Neuronal stem cell (in vitro differentiated cells): ENCODE measurements at regions not wholly inside any gene's neighbourhood (a gene's known extent, or its start where the extent isn't known, plus 50 kb on each side); places are given as distances from the start of the nearest gene placed in this dataset.
A peak's percentile ranks its signal among the peaks of the same experiment; 100 is the strongest.

Experiments used
- DNase-seq: peaks from one replicate; pipeline ENCODE4 v3.0.0-alpha.2; 2013; ENCODE audit warnings: low spot score
- H2AFZ ChIP-seq: one replicate; pipeline ENCODE4 v1.6.1; 2013; ENCODE audit warnings: mild to moderate bottlenecking, low read length, inconsistent platforms
- H2AK5ac ChIP-seq: 2 replicates; pipeline ENCODE4 v1.6.1; 2013; ENCODE audit warnings: low read depth, mild to moderate bottlenecking, inconsistent platforms, low read length, moderate library complexity, mixed read lengths
- H2BK120ac ChIP-seq: 2 replicates; pipeline ENCODE4 v1.6.1; 2013; ENCODE audit warnings: low read depth, mild to moderate bottlenecking, inconsistent platforms, low read length, moderate library complexity, mixed read lengths
- H2BK12ac ChIP-seq: one replicate; pipeline ENCODE4 v1.6.1; 2013; ENCODE audit warnings: low read length, inconsistent platforms
- H2BK15ac ChIP-seq: 2 replicates; pipeline ENCODE4 v1.6.1; 2013; ENCODE audit warnings: mild to moderate bottlenecking, low read length, inconsistent platforms, mixed read lengths
- H2BK5ac ChIP-seq: one replicate; pipeline ENCODE4 v1.6.1; 2013; ENCODE audit warnings: inconsistent platforms, mild to moderate bottlenecking, low read length, moderate library complexity
- H3K14ac ChIP-seq: one replicate; pipeline ENCODE4 v1.6.1; 2013; ENCODE audit warnings: low read length, inconsistent platforms
- H3K18ac ChIP-seq: 2 replicates; pipeline ENCODE4 v1.6.1; 2013; ENCODE audit warnings: low read length, inconsistent platforms
- H3K23ac ChIP-seq: 2 replicates; pipeline ENCODE4 v1.6.1; 2013; ENCODE audit warnings: low read depth, mild to moderate bottlenecking, mixed read lengths, low read length, inconsistent platforms; ENCODE audit not compliant: poor library complexity
- H3K27ac ChIP-seq: replicated peaks from 3 replicates; pipeline ENCODE4 v1.5.1; 2013; ENCODE audit warnings: low read length, inconsistent platforms
- H3K27me3 ChIP-seq, 3 experiments: 2 replicates each; pipeline ENCODE4 v1.6.1; 2013; ENCODE audit warnings: low read length in 3 of 3, mild to moderate bottlenecking in 2 of 3, inconsistent platforms in 1 of 3, low read depth in 1 of 3, mixed read lengths in 1 of 3, moderate library complexity in 1 of 3; ENCODE audit not compliant: control insufficient read depth in 3 of 3, insufficient read depth in 3 of 3
- H3K36me3 ChIP-seq, 2 donors: replicated peaks in 1 of 2; 2 replicates each; pipeline ENCODE4 v1.6.1; 2013; ENCODE audit warnings: low read length in 2 of 2; ENCODE audit not compliant: control insufficient read depth in 2 of 2, insufficient read depth in 2 of 2
- H3K4ac ChIP-seq: 2 replicates; pipeline ENCODE4 v1.6.1; 2013; ENCODE audit warnings: inconsistent platforms, mild to moderate bottlenecking, low read length, moderate library complexity
- H3K4me1 ChIP-seq, 2 donors: 1 replicate in 1 of 2; 2 replicates in 1 of 2; pipeline ENCODE4 v1.6.1; 2013; ENCODE audit warnings: low read length in 2 of 2, low read depth in 1 of 2; ENCODE audit not compliant: control insufficient read depth in 2 of 2, insufficient read depth in 1 of 2
- H3K4me2 ChIP-seq: one replicate; pipeline ENCODE4 v1.6.1; 2013; ENCODE audit warnings: mild to moderate bottlenecking, low read length, inconsistent platforms; ENCODE audit not compliant: insufficient read depth, poor library complexity, severe bottlenecking
- H3K4me3 ChIP-seq, 2 donors: 2 replicates each; pipeline ENCODE4 v1.5.1; 2013; ENCODE audit warnings: low read length in 2 of 2, mild to moderate bottlenecking in 2 of 2, inconsistent platforms in 1 of 2, moderate library complexity in 1 of 2
- H3K79me1 ChIP-seq: one replicate; pipeline ENCODE4 v1.6.1; 2013; ENCODE audit warnings: low read depth, mild to moderate bottlenecking, inconsistent platforms, low read length, moderate library complexity
- H3K9ac ChIP-seq: one replicate; pipeline ENCODE4 v1.6.1; 2013; ENCODE audit warnings: mild to moderate bottlenecking, low read depth, low read length, inconsistent platforms; ENCODE audit not compliant: poor library complexity
- H3K9me3 ChIP-seq, 2 donors: replicated peaks in 1 of 2; 2 replicates each; pipeline versions ENCODE3 to v1.6.1; 2013; ENCODE audit warnings: low read length in 2 of 2, mild to moderate bottlenecking in 2 of 2, inconsistent platforms in 1 of 2, low read depth in 1 of 2, mixed read lengths in 1 of 2, moderate library complexity in 1 of 2; ENCODE audit not compliant: control insufficient read depth in 2 of 2, insufficient read depth in 1 of 2
- H4K8ac ChIP-seq: one replicate; pipeline ENCODE4 v1.6.1; 2013; ENCODE audit warnings: low read depth, mild to moderate bottlenecking, inconsistent platforms, low read length, moderate library complexity
- H4K91ac ChIP-seq: one replicate; pipeline ENCODE4 v1.6.1; 2013; ENCODE audit warnings: low read length, low read depth, mild to moderate bottlenecking, inconsistent platforms; ENCODE audit not compliant: poor library complexity
- WGBS, 2 donors: extraction: QIAGEN DNeasy Blood & Tissue Kit; methylation state at CpG; one replicate each; pipeline ENCODE4 v1.1.7; 2013; ENCODE audit warnings: missing lambda C conversion rate in 2 of 2, mixed read lengths in 1 of 2; ENCODE audit not compliant: insufficient read length in 2 of 2, insufficient replicate concordance in 1 of 2; ENCODE audit errors: extremely low coverage in 2 of 2; 5-methylcytosine and 5-hydroxymethylcytosine counted together

DNA sequence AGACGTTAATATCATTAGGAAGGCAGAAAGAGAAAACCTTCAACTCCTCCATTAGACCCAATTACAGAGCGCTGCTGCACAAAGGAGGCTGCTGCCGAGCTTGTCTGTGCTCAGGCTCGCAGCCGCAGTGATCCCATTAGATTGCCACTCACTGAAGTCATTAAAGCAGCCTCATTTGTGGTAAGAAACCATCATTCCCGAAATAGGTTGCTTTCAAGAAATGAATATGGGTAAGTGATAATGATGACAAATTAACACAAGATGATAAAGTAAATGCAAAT, 137.2 kb downstream of the CAVIN4 start:
- no peak for DNase-seq
- Histone ChIP-seq H3K79me1 (no peaks in the 10 kb centered on the region), H3K36me3 (no peaks in the 10 kb centered on the region), H2BK120ac (no peak overlapping the region), H3K9ac (no peak overlapping the region), H3K18ac (no peak overlapping the region), H3K4ac (no peak overlapping the region), H3K14ac (no peak overlapping the region), H4K8ac (no peak overlapping the region), H2AK5ac (no peak overlapping the region), H3K27me3 (no peaks in the 10 kb centered on the region), H3K4me3 (no peak overlapping the region), H2BK12ac (no peak overlapping the region), H2BK15ac (no peak overlapping the region), H3K27ac (no peak overlapping the region), H2BK5ac (no peak overlapping the region), H3K4me2 (no peak overlapping the region), H3K23ac (no peak overlapping the region), H2AFZ (no peak overlapping the region), H3K4me1 (no peaks in the 10 kb centered on the region), H4K91ac (no peak overlapping the region), H3K9me3 (peaks cover 0 to 5% of the 10 kb centered on the region in 2 donors)
- WGBS, 2 donors = no CpG with 5 or more reads among the region's 6 CpGs

GRCh38 chr9:100718717-100719116, 140.8 kb downstream of the CAVIN4 start:
- Histone ChIP-seq H3K27ac (no peak overlapping the region), H2BK12ac (no peak overlapping the region), H3K79me1 (no peaks in the 10 kb centered on the region), H2BK15ac (no peak overlapping the region), H3K9ac (no peak overlapping the region), H2AFZ (no peak overlapping the region), H2AK5ac (no peak overlapping the region), H3K4ac (no peak overlapping the region), H2BK120ac (no peak overlapping the region), H3K4me2 (no peak overlapping the region), H2BK5ac (no peak overlapping the region), H4K8ac (no peak overlapping the region), H3K9me3 (peaks cover 0 to 3% of the 10 kb centered on the region in 2 donors), H3K4me1 (no peaks in the 10 kb centered on the region), H3K14ac (peak overlapping the region; percentile 27), H3K23ac (no peak overlapping the region), H3K18ac (no peak overlapping the region), H3K27me3 (no peaks in the 10 kb centered on the region), H4K91ac (no peak overlapping the region), H3K36me3 (no peaks in the 10 kb centered on the region), H3K4me3 (peak overlapping the region in 1 of 2 donors; percentile 12)
- no peak for DNase-seq
- no CpG with 5 or more reads among the region's 5 CpGs for WGBS, 2 donors

DNA sequence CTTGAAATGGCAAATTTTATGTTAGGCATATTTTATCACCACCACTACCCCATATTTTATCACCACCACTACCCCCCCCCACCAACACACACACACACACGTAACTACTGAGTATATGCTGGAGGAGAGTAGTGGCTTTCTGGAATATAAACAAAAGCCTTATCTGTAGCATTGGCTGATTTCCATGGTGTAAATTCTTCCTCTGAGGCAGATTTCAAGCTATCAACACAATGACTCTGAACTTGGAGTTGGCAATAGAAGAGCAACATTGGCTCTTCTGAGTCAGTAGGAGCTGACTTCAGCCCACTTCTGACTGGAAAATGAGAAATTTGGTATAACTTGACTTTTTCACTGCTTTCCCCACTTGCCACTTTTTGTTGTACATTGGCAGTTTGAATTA, 143.0 kb downstream of the CAVIN4 start:
- no peak overlapping the region for H4K91ac ChIP-seq
- no peak for DNase-seq
- no peak overlapping the region for H2AK5ac ChIP-seq
- no peaks in the 10 kb centered on the region for H3K4me1 ChIP-seq
- H2BK15ac ChIP-seq = no peak overlapping the region
- H3K14ac ChIP-seq = no peak overlapping the region
- H2BK5ac ChIP-seq = no peak overlapping the region
- H3K36me3 ChIP-seq = no peaks in the 10 kb centered on the region
- no peaks in the 10 kb centered on the region for H3K27me3 ChIP-seq
- no peak overlapping the region for H2AFZ ChIP-seq
- peaks cover 0 to 3% of the 10 kb centered on the region in 2 donors for H3K9me3 ChIP-seq
- no peak overlapping the region for H3K27ac ChIP-seq
- no peak overlapping the region for H4K8ac ChIP-seq
- H2BK12ac ChIP-seq = no peak overlapping the region
- H3K23ac ChIP-seq = no peak overlapping the region
- WGBS, 2 donors = no CpG with 5 or more reads among the region's 1 CpG
- H3K4ac ChIP-seq = no peak overlapping the region
- H3K18ac ChIP-seq = no peak overlapping the region
- no peak overlapping the region for H2BK120ac ChIP-seq
- no peak overlapping the region for H3K4me3 ChIP-seq
- H3K79me1 ChIP-seq = no peaks in the 10 kb centered on the region
- no peak overlapping the region for H3K9ac ChIP-seq
- H3K4me2 ChIP-seq = no peak overlapping the region

- no peak overlapping the region for H3K18ac ChIP-seq
- no peak overlapping the region for H3K4me2 ChIP-seq
- no peak overlapping the region for H3K4ac ChIP-seq
- no peaks in the 10 kb centered on the region for H3K27me3 ChIP-seq
- no peaks in the 10 kb centered on the region for H3K79me1 ChIP-seq
- no peak overlapping the region for H4K8ac ChIP-seq
- no peak overlapping the region for H2BK15ac ChIP-seq
- H3K9me3 ChIP-seq = no peaks in the 10 kb centered on the region
- H3K36me3 ChIP-seq = no peaks in the 10 kb centered on the region
- no peak overlapping the region for H2BK5ac ChIP-seq
- no peak overlapping the region for H3K9ac ChIP-seq
- no peak overlapping the region for H2BK120ac ChIP-seq
- WGBS, 2 donors = no CpG with 5 or more reads among the region's 5 CpGs
- no peak overlapping the region for H3K4me3 ChIP-seq
- no peak overlapping the region for H2BK12ac ChIP-seq
- no peak for DNase-seq
- H2AFZ ChIP-seq = no peak overlapping the region
- H4K91ac ChIP-seq = no peak overlapping the region
- H3K4me1 ChIP-seq = no peaks in the 10 kb centered on the region
- no peak overlapping the region for H3K14ac ChIP-seq
- H2AK5ac ChIP-seq = no peak overlapping the region
- H3K23ac ChIP-seq = no peak overlapping the region
- no peak overlapping the region for H3K27ac ChIP-seq
Measured at GRCh38 chr9:100724886-100725285, 147.0 kb downstream of the CAVIN4 start.
